ENCODE measurements at regions not wholly inside any gene's neighbourhood (a gene's known extent, or its start where the extent isn't known, plus 50 kb on each side); places are given as distances from the start of the nearest gene placed in this dataset.

GRCh38 chr12:61993734-61994345 lies 266.4 kb upstream of the USP15 start:
- TF ChIP-seq CTCF (IDR thresholded peaks at IDR 0.05; ENCODE audit: poor library complexity, severe bottlenecking) (peak; percentile 52), POLR2AphosphoS5 (IDR thresholded peaks at IDR 0.05) (no peak), TAF1 (IDR thresholded peaks at IDR 0.05; ENCODE audit: low read depth) (no peak), MXI1 (conservative IDR thresholded peaks at IDR 0.05; ENCODE audit: poor library complexity, severe bottlenecking) (no peak), EZH2 (IDR thresholded peaks at IDR 0.05; ENCODE audit: borderline replicate concordance, insufficient read depth, low read length, poor library complexity, severe bottlenecking) (no peak)

Data from neural cell (in vitro differentiated cells).